WTC11 (cell line): ENCODE measurements at regions not wholly inside any gene's neighbourhood (a gene's known extent, or its start where the extent isn't known, plus 50 kb on each side); places are given as distances from the start of the nearest gene placed in this dataset.

Experiments
- ATAC-seq: fragments of 200-7000 bp; cut with Tn5 transposase; 2 replicates; pipeline ENCODE4 v1.10.0; 2021; ENCODE audit warnings: mild to moderate bottlenecking, moderate library complexity
- CTCF ChIA-PET: fragments of 300-600 bp; sonication (Branson Sonifier 250); formaldehyde crosslinking; loops from one replicate; lab custom pipeline; 2021; ENCODE audit warnings: antibody characterized with exemption; lab: Charles Lee
- POLR2A ChIA-PET: fragments of 350-600 bp; sonication (Branson Sonifier 250); formaldehyde crosslinking; loops from one replicate; lab custom pipeline; 2021; ENCODE audit warnings: antibody characterized with exemption; lab: Charles Lee
- DNase-seq: peaks from one replicate; pipeline ENCODE4 v3.0.0; 2021; ENCODE audit warnings: low spot score
- H3K27ac Mint-ChIP-seq: 2 replicates; pipeline ENCODE4 v1.8.0; 2021; ENCODE audit warnings: mixed read lengths
- H3K27me3 Mint-ChIP-seq: 2 replicates; pipeline ENCODE4 v1.8.0; 2021; ENCODE audit warnings: low read depth, mild to moderate bottlenecking, moderate library complexity, mixed read lengths
- H3K36me3 Mint-ChIP-seq: 2 replicates; pipeline ENCODE4 v1.8.0; 2021; ENCODE audit warnings: mixed read lengths
- H3K4me1 Mint-ChIP-seq: 2 replicates; pipeline ENCODE4 v1.8.0; 2022; ENCODE audit warnings: mixed read lengths
- H3K4me3 Mint-ChIP-seq: 2 replicates; pipeline ENCODE4 v1.8.0; 2021; ENCODE audit warnings: mild to moderate bottlenecking, moderate library complexity, mixed read lengths
- H3K9me3 Mint-ChIP-seq: 2 replicates; pipeline ENCODE4 v1.8.0; 2021; ENCODE audit warnings: mixed read lengths
- CBFB ChIP-seq: sonication (generic); formaldehyde crosslinking; IDR thresholded peaks from 2 replicates; pipeline ENCODE4 v1.8.1; 2022; ENCODE audit warnings: mild to moderate bottlenecking, low read depth, missing genetic modification reagents
- EMX1 ChIP-seq: fragments of 250-450 bp; sonication (Bioruptor Pico); IDR thresholded peaks from 2 replicates; pipeline ENCODE4 v1.8.0; 2021; ENCODE audit warnings: mild to moderate bottlenecking
- GABPB1 ChIP-seq: sonication (generic); formaldehyde crosslinking; IDR thresholded peaks from 2 replicates; pipeline ENCODE4 v1.8.1; 2023; ENCODE audit warnings: mild to moderate bottlenecking, missing genetic modification reagents
- NFATC4 ChIP-seq: fragments of 250-450 bp; sonication (Bioruptor Pico); IDR thresholded peaks from 2 replicates; pipeline ENCODE4 v1.9.0; 2021; ENCODE audit warnings: mild to moderate bottlenecking
- SMAD3 ChIP-seq: sonication (generic); formaldehyde crosslinking; IDR thresholded peaks from 2 replicates; pipeline ENCODE4 v1.8.0; 2022; ENCODE audit warnings: missing genetic modification reagents, mild to moderate bottlenecking, borderline replicate concordance
- SMAD4 ChIP-seq: sonication (generic); formaldehyde crosslinking; IDR thresholded peaks from 2 replicates; pipeline ENCODE4 v1.8.0; 2022; ENCODE audit warnings: mild to moderate bottlenecking, missing genetic modification reagents
- TEAD1 ChIP-seq: sonication (generic); formaldehyde crosslinking; IDR thresholded peaks from 2 replicates; pipeline ENCODE4 v1.8.0; 2022; ENCODE audit warnings: mild to moderate bottlenecking, missing genetic modification reagents
- TEAD4 ChIP-seq: sonication (generic); formaldehyde crosslinking; IDR thresholded peaks from 2 replicates; pipeline ENCODE4 v1.8.0; 2022; ENCODE audit warnings: mild to moderate bottlenecking, missing genetic modification reagents
- TP53 ChIP-seq: sonication (generic); formaldehyde crosslinking; IDR thresholded peaks from 2 replicates; pipeline ENCODE4 v1.8.1; 2023; ENCODE audit warnings: mild to moderate bottlenecking, missing genetic modification reagents
- ZNF121 ChIP-seq: sonication (generic); formaldehyde crosslinking; IDR thresholded peaks from 2 replicates; pipeline ENCODE4 v1.8.0; 2023; ENCODE audit warnings: missing genetic modification reagents
- TF ChIP-seq, protein P1 (sequence below): fragments of 250-450 bp; sonication (Bioruptor Pico); IDR thresholded peaks from 2 replicates; pipeline ENCODE4 v1.9.0; 2021; ENCODE audit warnings: mild to moderate bottlenecking
- TF ChIP-seq, protein P2 (sequence below): sonication (generic); formaldehyde crosslinking; IDR thresholded peaks from 2 replicates; pipeline ENCODE4 v1.8.1; 2022; ENCODE audit warnings: low read depth, missing genetic modification reagents, borderline replicate concordance
- TF ChIP-seq, protein P3 (sequence below): sonication (generic); formaldehyde crosslinking; IDR thresholded peaks from 2 replicates; pipeline ENCODE4 v1.8.0; 2023; ENCODE audit warnings: mild to moderate bottlenecking, missing genetic modification reagents
- TF ChIP-seq, protein P4 (sequence below): sonication (generic); formaldehyde crosslinking; IDR thresholded peaks from 2 replicates; pipeline ENCODE4 v1.8.1; 2023; ENCODE audit warnings: mild to moderate bottlenecking, missing genetic modification reagents, moderate library complexity
- TF ChIP-seq, protein P5 (sequence below): sonication (generic); formaldehyde crosslinking; IDR thresholded peaks from 2 replicates; pipeline ENCODE4 v1.8.1; 2022; ENCODE audit warnings: missing genetic modification reagents, borderline replicate concordance
- TF ChIP-seq, protein P6 (sequence below): fragments of 200-600 bp; IDR thresholded peaks from 2 replicates; pipeline ENCODE4 v1.8.0; 2022; ENCODE audit warnings: antibody characterized with exemption
- TF ChIP-seq, protein P7 (sequence below): sonication (generic); formaldehyde crosslinking; IDR thresholded peaks from 2 replicates; pipeline ENCODE4 v1.8.1; 2023; ENCODE audit warnings: mild to moderate bottlenecking, missing genetic modification reagents

DNA sequence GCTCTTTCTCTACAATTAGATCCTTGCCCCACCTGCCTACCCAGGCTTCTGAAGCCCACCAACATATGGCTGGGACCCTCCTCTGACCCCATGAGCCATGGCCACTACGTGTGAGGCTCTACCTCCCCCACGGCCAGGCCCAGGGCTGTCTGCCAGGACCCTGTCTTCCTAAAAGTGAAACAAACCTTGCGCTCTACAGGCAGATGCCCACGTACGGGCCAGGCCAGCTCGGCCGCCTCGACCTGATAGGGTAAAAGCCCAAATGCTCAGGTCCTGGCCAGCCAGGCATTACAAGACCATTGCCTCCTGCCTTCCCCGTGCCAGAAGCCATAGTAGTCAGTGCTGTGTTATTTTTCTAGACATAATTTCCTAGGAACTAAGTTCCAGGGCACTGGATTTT lies 1496.4 kb downstream of the BRD1 start:
- Mint-ChIP-seq H3K9me3 (peaks cover 27% of the 10 kb centered on the region), H3K4me3 (no peak overlapping the region), H3K36me3 (peaks cover 12% of the 10 kb centered on the region), H3K27me3 (peaks cover 5% of the 10 kb centered on the region), H3K27ac (no peak overlapping the region), H3K4me1 (no peaks in the 10 kb centered on the region)
- DNase-seq: no peak
- CTCF ChIA-PET: interaction anchor here (1.2 kb wide), 1 partner anchor 54 kb away, joined by 3 read pairs; no protein-coding TSS in a partner anchor
- POLR2A ChIA-PET: no interaction called here
- TF ChIP-seq SMAD4 (CRISPR knock-in tag) (no peak), GABPB1 (CRISPR knock-in tag) (no peak), CBFB (no peak), TEAD4 (no peak), TEAD1 (CRISPR knock-in tag) (no peak), SMAD3 (CRISPR knock-in tag) (no peak), NFATC4 (CRISPR knock-in tag) (no peak), ZNF121 (no peak), TP53 (CRISPR knock-in tag) (no peak), EMX1 (CRISPR knock-in tag) (no peak)
- TF ChIP-seq, protein P1, sequence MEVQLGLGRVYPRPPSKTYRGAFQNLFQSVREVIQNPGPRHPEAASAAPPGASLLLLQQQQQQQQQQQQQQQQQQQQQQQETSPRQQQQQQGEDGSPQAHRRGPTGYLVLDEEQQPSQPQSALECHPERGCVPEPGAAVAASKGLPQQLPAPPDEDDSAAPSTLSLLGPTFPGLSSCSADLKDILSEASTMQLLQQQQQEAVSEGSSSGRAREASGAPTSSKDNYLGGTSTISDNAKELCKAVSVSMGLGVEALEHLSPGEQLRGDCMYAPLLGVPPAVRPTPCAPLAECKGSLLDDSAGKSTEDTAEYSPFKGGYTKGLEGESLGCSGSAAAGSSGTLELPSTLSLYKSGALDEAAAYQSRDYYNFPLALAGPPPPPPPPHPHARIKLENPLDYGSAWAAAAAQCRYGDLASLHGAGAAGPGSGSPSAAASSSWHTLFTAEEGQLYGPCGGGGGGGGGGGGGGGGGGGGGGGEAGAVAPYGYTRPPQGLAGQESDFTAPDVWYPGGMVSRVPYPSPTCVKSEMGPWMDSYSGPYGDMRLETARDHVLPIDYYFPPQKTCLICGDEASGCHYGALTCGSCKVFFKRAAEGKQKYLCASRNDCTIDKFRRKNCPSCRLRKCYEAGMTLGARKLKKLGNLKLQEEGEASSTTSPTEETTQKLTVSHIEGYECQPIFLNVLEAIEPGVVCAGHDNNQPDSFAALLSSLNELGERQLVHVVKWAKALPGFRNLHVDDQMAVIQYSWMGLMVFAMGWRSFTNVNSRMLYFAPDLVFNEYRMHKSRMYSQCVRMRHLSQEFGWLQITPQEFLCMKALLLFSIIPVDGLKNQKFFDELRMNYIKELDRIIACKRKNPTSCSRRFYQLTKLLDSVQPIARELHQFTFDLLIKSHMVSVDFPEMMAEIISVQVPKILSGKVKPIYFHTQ (CRISPR knock-in tag): no peak
- TF ChIP-seq, protein P2, sequence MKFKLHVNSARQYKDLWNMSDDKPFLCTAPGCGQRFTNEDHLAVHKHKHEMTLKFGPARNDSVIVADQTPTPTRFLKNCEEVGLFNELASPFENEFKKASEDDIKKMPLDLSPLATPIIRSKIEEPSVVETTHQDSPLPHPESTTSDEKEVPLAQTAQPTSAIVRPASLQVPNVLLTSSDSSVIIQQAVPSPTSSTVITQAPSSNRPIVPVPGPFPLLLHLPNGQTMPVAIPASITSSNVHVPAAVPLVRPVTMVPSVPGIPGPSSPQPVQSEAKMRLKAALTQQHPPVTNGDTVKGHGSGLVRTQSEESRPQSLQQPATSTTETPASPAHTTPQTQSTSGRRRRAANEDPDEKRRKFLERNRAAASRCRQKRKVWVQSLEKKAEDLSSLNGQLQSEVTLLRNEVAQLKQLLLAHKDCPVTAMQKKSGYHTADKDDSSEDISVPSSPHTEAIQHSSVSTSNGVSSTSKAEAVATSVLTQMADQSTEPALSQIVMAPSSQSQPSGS (CRISPR knock-in tag): no peak
- TF ChIP-seq, protein P3, sequence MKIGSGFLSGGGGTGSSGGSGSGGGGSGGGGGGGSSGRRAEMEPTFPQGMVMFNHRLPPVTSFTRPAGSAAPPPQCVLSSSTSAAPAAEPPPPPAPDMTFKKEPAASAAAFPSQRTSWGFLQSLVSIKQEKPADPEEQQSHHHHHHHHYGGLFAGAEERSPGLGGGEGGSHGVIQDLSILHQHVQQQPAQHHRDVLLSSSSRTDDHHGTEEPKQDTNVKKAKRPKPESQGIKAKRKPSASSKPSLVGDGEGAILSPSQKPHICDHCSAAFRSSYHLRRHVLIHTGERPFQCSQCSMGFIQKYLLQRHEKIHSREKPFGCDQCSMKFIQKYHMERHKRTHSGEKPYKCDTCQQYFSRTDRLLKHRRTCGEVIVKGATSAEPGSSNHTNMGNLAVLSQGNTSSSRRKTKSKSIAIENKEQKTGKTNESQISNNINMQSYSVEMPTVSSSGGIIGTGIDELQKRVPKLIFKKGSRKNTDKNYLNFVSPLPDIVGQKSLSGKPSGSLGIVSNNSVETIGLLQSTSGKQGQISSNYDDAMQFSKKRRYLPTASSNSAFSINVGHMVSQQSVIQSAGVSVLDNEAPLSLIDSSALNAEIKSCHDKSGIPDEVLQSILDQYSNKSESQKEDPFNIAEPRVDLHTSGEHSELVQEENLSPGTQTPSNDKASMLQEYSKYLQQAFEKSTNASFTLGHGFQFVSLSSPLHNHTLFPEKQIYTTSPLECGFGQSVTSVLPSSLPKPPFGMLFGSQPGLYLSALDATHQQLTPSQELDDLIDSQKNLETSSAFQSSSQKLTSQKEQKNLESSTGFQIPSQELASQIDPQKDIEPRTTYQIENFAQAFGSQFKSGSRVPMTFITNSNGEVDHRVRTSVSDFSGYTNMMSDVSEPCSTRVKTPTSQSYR (CRISPR knock-in tag): no peak
- TF ChIP-seq, protein P4, sequence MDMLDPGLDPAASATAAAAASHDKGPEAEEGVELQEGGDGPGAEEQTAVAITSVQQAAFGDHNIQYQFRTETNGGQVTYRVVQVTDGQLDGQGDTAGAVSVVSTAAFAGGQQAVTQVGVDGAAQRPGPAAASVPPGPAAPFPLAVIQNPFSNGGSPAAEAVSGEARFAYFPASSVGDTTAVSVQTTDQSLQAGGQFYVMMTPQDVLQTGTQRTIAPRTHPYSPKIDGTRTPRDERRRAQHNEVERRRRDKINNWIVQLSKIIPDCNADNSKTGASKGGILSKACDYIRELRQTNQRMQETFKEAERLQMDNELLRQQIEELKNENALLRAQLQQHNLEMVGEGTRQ (CRISPR knock-in tag): no peak
- TF ChIP-seq, protein P5, sequence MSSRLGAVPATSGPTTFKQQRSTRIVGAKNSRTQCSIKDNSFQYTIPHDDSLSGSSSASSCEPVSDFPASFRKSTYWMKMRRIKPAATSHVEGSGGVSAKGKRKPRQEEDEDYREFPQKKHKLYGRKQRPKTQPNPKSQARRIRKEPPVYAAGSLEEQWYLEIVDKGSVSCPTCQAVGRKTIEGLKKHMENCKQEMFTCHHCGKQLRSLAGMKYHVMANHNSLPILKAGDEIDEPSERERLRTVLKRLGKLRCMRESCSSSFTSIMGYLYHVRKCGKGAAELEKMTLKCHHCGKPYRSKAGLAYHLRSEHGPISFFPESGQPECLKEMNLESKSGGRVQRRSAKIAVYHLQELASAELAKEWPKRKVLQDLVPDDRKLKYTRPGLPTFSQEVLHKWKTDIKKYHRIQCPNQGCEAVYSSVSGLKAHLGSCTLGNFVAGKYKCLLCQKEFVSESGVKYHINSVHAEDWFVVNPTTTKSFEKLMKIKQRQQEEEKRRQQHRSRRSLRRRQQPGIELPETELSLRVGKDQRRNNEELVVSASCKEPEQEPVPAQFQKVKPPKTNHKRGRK (CRISPR knock-in tag): no peak
- TF ChIP-seq, protein P6, sequence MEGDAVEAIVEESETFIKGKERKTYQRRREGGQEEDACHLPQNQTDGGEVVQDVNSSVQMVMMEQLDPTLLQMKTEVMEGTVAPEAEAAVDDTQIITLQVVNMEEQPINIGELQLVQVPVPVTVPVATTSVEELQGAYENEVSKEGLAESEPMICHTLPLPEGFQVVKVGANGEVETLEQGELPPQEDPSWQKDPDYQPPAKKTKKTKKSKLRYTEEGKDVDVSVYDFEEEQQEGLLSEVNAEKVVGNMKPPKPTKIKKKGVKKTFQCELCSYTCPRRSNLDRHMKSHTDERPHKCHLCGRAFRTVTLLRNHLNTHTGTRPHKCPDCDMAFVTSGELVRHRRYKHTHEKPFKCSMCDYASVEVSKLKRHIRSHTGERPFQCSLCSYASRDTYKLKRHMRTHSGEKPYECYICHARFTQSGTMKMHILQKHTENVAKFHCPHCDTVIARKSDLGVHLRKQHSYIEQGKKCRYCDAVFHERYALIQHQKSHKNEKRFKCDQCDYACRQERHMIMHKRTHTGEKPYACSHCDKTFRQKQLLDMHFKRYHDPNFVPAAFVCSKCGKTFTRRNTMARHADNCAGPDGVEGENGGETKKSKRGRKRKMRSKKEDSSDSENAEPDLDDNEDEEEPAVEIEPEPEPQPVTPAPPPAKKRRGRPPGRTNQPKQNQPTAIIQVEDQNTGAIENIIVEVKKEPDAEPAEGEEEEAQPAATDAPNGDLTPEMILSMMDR: no peak
- TF ChIP-seq, protein P7, sequence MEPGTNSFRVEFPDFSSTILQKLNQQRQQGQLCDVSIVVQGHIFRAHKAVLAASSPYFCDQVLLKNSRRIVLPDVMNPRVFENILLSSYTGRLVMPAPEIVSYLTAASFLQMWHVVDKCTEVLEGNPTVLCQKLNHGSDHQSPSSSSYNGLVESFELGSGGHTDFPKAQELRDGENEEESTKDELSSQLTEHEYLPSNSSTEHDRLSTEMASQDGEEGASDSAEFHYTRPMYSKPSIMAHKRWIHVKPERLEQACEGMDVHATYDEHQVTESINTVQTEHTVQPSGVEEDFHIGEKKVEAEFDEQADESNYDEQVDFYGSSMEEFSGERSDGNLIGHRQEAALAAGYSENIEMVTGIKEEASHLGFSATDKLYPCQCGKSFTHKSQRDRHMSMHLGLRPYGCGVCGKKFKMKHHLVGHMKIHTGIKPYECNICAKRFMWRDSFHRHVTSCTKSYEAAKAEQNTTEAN (CRISPR knock-in tag): no peak
- no peak for ATAC-seq
